ENCODE measurements at regions not wholly inside any gene's neighbourhood (a gene's known extent, or its start where the extent isn't known, plus 50 kb on each side); places are given as distances from the start of the nearest gene placed in this dataset.

DNA sequence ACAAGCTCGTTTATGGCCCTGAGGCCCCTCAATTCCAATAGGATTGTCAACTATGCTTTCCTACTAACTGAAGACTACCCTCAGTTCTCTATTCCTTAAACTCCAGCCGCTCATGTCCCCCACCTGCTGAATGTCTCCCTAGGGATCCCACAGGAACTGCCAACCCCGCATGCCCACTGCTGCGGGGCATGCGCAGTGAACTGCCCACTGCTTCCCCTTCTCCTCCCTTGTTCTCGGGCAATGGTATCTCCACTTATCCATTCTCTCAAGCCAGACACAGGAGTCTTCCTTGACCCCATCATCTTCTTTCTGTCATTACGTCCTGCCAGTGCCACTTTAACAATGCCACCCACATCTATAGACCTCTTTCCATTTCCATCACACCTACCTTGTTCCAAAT, 90.0 kb downstream of the FGF18 start:
- DNase-seq: no peak

DNA sequence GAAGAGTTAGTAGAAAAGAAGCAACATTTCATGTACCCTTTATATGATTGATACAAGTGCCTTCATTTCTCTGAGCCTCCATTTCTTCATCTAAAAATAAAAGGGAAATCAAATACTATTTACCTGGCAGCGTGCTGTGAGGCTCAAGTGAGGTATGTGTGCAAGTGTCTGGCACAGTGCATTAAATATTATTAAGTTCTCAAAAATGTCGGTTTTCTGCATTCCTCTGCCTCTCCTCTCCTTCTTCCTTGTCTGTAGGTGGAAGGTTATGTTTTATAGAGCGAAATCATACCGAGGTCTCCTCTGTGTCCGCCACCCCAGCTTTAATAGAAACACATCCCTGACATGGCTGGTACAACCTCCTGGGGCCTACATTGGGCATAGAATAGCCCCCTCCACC, 93.0 kb downstream of the FGF18 start:
- DNase-seq: no peak

DNA sequence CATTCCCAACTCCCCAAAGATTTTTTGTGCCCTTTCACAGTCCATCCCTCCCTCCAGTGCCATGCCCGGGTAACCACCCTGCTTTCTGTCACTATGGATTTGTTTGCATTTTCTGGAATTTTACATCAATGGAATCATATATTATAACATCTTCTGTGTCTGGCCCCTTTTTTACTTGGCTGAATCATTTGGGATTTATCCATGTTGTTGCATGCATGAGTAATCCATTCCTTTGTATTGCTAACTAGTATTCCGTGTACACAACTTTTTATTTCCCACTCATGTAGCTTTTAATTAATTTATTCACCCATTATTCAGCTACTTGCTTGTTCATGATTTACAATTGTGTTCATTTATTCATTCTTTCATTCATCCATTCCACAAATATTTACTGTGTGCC, 94.1 kb downstream of the FGF18 start:
- DNase-seq: no peak

DNA sequence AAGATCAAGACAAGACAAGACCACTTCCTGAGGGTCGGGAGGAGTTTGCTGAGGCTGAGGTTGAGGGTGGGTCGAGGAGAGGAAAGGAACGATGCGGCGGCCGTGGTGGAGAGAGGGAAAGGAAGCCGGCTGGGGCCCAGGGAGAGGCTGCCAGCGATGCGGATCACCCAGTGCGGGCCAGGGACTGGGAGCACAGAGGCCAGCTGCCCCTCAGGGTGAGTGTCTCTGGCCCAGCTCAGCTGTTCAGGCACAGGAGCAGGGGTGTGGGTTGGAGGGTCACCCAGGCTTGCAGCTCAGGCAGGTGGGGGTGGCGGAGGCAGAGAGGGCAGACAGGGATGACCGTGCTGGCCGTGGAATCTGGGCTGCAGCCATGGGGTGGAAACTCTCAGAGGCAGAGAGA, 99.5 kb downstream of the FGF18 start:
- DNase-seq: no peak

DNA sequence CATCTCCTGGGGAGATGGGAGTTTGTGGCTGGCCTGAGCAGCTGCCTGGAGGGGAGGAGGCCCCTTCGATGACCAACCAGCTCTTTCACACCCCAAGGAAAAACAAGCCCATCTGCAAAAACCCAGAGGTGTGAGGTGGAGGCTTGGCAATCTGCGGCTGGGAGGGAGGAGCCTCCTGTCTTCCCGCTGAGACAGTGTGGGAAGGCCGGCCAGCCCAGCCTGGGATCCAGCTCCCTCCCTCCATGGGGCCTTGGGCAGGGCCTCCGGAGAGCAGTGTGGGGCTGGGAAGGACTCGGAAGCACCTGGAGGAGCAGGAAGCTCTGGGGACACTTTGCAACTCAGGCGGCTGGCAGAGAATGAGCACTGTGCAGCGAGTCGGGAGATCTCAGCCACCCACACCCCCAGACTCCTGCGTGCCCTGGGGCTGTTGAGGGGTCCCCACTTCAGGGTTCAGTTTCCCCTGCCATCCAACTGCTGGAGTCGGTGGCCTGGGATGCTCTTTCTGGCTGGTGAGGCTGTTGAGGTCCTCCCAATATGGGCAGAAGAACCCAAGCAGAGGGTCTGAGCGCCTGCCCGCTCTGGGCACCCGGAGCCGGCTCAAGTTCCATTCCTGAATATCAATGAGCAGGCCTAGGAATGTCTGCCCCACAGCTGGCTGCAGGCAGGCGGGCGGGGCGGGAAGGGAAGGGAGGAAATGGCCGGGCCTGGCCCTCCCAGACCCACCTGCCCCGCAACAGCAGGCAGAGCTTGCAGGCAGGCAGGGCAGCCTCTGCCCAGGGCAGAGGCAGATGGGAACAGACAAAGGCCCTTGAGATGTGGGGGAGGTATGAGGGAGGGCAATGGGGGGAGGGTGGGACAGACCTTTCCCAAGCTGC, 101.1 kb downstream of the FGF18 start:
- DNase-seq: no peak

DNA sequence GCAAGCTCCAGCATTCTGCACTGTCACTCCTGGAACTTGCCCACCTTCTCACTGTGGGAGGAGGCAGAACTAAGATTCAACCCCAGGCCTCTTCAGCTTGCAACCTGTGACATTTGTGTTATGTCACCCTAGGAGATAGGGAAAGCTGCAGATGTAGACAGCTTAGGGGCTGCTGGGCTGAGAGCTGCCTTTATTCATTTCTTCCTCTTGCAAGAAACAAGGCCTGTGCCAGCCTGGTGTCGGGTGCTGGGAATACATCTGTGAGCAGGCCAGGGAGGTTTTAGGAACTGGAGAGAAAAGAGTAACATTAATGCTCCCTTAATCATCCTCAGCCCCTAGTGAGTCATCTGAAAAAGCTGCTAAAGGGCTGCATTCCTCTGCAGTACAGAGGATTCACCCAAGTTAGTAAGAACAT, 101.8 kb downstream of the FGF18 start:
- DNase-seq: no peak

DNA sequence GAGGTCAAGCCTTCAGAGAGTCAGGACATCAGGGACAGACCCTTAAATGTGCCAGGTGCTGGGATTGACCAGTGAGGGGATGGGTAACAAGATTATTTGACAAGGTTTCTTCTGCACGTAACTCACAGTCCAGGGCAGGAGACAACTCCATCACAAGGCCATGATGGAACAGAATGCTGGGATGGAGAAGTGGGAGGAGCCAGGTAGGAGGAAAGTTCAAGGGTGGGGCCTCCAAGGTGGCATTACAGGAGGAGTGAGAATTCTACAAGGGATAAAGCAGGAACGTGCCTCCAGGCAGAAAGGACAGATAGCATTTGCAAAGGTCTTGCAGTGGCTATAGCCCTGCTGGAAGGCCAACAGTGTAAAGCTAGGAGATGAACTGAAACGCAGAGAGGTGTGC, 102.2 kb downstream of the FGF18 start:
- no peak for DNase-seq

DNA sequence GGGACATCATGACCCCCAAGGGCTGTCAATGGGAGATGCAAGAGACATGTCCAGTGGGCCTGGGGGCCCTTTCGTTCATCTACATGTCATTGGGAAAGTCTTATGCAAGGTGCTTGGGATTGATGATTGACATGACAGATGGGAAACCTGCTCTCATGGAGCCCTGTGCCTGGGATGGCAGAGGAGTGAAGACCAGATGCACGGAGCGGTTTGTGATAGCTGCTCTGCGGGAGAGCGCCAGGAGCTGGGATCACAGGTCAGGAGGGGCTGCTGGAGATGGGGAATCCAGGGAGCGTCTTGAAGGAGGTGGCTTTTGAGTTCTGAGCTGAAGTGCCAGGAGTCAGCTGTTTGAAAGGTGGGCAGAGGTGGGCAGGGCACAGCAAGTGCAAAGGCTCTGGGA, 104.3 kb downstream of the FGF18 start:
- no peak for DNase-seq

DNA sequence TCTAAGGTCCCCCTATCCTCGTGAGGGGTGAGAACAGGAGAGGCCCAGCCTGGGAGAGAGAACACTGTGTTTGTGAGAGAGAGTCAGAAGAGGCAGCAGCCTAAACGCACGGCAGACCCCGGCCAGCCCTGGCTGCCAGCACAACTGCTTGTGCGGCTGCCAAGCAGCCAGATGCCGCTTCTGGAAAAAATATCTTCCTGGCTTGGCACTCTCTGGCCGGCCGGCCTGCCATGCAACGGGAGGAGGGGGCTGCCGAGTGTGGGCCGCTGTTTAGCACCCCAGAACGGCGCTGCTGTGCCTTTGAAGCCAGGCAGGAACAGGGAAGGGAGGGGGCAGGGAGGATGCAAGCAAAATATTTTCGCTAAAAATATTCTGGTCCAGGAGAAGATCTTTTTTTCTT, 105.0 kb downstream of the FGF18 start:
- no peak for DNase-seq

DNA sequence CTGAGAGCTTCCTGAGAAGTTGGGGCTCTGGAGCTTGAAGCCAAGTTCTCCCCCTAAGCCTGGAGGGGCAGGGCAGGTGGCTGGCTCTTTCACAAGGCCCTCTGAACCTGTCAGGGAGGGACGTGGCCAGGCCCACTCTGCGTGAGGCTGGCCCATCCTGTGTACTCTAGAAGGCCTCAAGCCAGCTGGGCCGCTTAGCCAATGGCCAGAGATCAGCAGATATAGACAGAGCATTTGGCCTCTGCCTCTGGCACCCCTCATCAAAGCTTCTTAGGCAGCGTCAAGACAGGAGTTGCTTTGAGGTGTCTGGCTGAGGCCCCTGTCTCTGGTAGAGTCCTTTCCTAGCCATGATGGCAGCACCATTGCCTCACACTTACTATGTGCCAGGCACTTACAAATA, 105.6 kb downstream of the FGF18 start:
- DNase-seq: no peak

DNA sequence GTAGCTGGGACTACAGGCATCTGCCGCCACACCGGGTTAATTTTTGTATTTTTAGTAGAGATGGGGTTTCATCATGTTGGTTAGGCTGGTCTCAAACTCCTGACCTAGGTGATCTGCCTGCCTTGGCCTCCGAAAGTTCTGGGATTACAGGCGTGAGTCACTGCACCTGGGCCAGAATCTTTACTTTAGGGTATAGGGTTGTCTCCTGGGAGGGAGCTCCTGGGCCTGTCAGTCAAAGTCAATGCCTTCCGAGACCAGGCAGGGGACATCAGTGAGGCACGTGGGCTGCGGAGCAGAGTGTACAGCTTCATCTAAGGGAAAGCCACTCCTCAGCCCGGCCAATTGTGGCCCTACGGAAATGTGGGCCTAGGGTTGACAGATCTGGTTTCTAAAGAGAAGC, 108.6 kb downstream of the FGF18 start:
- DNase-seq: no peak

DNA sequence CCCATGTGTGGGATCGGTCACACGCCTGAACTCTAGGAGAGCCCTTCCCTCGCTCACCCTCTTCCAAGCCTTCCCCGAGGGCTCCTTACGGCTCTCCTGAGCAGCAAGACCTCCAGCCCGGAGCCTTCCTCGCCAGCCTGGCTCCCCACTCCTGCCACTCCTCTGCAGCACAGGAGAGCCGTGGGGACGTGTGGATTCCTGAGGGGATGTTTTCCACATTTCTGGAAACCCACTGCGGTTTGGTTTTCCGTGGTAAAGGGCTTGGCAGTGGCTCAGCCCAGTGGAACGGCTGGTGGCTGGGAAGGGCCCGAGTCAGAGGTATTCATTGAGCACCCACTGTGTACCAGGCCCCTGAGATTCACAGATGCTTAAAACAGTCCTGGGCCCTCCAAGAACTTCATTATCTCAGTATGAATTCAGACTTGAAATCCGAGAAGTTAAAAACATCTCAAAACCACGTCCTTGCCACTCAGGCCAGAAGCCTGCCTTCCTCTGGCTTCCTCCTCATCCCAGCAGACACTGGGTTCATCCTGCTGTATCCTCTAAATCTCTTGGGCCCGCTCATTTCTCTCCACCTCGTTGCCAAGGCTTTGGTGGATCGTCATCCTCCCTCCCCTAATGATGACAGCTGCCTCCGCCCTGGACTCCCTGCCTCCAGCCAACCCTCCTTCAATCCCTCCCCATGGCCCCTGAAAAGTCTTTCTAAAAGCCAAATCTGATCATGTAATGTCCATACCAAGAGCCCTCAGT, 109.6 kb downstream of the FGF18 start:
- DNase-seq: no peak

DNA sequence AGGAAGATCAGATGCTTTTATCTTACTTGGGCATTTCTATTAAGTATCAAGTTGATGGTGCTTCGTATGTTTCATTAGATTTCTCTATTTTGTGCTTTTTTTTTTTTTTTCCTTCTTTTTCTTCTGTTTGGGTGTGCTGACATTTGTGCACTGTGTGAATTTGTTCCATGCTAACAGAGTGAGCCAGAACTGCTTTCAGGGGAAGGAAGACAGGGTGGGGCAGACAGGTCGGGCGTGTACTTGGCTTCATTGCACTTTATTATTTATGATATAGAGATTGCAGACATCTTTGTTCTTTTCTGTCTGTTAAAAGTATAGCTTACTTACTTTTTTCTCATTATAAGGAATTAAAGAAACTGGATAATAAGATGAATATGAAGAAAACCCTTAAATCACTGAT, 112.2 kb downstream of the FGF18 start:
- DNase-seq: no peak

DNA sequence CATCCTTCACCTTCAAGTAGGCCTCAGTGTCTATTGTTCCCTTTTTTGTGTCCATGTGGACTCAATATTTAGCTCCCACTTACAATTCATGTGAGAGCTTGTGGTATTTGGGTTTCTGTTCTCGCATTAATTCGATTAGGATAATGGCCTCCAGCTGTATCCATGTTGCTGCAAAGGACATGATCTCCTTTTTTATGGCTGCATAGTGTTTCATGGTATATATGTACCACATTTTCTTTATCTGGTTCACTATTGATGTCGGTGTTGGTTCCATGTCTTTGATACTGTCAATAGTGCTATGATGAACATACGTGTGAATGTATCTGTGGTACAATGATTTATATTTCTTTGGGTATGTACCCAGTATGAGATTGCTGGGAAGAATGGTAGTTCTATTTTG, 113.7 kb downstream of the FGF18 start:
- no peak for DNase-seq

DNA sequence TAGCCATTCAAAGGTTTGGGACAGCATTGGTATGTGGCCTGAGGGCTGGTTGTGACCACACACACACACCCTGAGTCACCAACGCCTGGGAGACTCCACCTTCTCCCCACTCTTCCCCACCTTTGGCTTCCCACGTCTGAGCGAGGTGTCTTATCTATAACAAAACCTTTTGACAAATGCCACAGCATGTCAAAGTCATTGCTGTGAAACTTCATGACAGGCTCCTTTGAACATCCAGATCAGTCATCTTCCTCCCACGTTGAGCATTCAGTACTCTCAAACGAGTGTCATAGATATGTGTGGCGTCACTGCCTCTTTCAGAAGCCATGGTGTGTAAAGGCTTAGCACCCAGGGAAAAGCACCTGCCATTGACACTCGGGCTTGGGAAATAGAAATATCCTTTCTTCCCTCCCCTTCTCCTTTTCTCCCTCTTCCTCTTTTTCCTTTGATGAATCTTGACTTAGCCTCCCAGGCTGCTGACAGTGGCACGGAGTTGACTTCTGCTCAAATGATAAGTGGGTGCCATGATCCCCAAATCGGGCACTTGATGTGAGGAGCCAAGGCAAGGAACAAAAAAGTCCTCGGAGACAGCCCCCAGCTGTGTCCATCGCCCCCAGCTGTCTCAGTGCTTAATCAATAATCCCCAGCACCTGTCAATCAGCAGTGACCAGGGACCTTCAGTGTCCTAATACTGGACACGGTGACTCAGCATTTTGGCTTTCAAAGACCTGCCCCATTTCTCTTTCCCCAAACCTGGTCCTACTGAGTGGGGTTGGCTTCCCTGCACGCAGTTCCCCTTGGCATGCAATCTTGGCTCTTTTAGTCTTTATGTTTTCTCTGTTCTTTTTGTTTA, 114.8 kb downstream of the FGF18 start:
- DNase-seq: no peak

DNA sequence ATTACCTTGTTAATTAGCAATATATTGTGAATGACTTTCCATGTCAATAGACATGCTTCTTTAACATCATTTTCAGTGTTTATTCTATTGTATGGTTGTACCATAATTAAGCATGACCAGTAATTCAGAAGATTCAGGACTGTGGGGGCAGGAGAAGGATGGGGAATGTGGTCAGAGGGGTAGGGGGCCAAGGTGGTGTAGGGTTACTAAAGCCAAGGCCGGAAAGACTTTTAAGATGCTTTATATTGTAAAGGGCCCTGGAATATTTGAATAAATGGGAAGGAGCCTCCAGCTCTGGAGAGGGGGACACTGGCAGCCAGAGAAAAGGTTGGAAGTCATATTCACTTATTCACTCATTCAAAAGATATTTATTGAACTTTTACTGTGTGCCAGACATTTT, 115.7 kb downstream of the FGF18 start:
- no peak for DNase-seq

DNA sequence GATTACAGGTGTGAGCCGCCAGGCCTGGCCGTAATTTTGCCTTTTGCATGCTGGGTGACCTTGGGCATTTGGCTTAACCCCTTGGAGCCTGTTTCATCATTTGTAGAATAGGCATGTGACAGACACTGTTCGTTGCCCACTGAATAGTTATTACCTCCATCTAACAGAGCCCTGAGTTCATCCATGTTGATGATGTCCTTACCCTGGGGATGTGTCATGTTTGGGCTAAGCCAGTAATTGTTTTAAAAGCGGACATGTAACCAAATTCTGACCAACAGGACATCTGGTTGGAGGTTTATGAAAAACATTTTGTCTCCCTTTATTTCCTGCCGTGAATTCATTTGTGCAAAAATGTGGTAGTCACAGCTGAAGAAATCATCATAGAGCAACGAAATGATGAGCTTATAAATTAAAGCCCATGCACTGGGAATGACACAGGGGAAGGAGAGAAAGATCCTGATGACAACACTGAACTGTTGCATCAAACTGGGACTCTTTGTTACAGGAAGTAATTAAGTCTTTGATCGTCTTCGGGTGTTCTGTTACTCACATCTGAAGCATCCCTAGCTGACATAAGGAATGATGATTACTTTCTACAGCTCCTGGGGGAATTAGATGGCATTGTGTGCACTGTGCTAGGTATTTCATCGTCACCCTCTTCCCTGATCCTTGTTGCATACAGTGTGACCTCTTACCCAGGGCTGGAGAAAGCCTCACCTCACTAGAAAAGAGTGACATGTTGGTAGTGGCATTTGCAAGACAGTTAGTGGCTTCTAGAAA, 117.8 kb downstream of the FGF18 start:
- no peak for DNase-seq

DNA sequence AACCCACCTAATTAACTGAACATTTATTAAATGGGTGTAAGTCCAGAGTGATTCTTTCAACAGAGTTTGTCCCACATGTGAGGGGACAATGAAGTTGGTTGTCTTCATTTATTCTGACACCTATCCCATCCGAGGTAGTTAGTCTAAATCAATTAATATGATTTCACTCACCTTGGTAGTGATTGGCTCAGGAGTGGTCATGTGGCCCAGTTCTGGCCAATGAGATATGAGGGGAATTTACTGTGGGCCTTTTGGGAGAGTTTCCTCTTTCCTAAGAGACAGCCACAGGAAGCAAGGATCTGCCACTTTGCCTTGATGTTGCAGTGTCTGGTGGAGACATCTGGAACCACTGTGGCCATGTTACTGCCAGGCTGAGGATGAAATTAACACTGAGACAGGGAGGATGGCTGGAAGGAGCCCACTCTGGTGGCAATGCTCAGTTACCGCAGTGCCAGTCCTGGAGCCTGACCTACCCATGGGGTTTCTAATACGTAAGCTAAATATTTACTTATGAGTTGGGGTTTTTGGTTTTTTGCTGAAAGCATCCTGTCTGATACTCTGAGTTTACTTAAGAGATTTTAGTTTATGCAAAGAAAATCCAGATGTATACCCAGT, 118.6 kb downstream of the FGF18 start:
- no peak for DNase-seq

DNA sequence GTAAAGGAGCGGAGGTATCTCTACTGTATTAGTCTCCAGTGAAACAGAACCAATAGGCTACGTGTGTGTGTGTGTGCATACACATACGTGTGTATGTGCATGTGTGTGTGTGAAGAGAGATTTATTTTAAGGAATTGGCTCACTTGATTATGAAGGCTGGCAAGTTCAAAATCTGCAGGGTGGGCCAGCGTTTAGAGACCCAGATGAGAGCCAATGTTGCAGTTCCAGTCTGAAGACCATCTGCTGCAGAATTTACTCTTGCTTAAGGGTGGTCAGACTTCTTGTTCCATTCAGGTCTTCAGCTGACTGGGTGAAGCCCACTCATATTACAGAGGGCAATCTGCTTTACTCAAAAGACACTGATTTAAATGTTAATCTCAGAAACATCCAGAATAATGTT, 119.2 kb downstream of the FGF18 start:
- no peak for DNase-seq

DNA sequence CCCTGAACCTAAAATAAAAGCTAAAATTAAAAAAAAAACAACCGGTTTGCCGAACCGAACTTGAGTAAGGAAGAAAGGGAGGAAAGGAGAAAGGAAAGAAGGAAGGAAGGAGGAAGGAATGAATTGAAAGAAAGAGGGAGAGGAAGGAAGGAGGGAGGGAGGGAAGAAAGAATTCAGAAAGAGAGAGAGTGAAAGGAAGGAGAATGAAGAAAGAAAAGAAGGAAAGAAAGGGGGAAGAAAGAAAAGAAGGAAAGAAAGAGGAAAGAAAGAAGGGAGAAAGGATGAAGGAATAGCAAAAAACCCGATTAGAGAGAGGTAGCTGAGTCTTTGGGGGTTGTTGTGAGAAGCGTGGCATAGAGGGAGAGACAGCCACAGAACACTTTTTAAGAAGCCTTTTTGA, 121.4 kb downstream of the FGF18 start:
- no peak for DNase-seq

DNA sequence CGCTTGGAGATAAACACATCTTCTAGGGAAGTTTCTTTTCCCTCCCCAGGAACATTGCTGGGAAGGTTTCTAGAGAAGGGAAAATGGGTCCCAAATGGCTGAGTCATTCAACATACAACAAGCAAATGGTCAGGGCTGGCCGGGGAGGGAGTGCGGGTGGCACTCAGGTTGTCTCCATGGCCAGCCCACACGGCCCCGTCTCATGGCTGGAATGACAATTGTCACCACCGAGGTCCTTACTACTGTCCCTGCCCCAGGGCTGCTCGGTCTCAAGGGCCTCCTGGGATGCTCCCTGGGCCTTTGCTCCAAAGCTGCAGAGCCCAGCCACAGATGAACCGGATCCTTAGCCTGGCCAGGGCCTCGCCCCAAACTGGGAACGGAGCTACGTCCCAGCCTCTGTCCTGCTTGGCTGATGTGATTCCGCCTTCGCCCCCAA, 121.9 kb downstream of the FGF18 start:
- no peak for DNase-seq

DNA sequence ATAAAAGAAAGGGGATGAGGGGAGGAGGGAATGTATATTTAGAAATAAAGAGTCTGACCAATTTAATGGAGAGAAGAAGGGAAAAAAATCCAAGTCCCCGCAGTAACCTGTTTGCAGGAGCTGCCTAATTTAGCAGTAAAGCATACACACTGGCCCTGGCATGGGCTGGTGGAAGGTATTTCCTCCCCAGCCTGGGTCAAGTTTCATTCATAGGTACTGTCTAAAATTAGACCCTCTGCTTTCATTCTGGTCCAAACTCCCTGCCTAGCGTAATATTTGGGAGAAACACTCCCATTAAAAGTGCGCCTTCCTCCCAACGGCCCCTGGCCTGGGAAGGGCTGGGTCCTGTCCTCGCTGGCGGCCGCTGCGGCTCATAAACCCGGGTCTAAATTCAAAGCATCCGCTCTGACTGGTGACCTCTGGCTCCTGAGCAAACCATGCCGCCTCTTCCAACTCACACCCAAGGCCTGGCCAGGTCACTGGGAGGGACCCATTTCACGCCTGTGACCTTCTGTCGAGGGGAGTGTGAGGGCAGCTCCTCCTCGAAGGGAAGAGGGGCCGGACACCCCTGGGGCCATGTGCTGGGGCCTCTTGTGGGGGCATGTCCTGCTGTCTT, 123.2 kb downstream of the FGF18 start:
- DNase-seq: no peak

All from CD4-positive, alpha-beta T cell treated with Interleukin-1 beta for 1 hour (primary cell).